B cell (primary cell): ENCODE measurements at regions not wholly inside any gene's neighbourhood (a gene's known extent, or its start where the extent isn't known, plus 50 kb on each side); places are given as distances from the start of the nearest gene placed in this dataset.

Source experiments
- ATAC-seq: fragments of 200-7000 bp; cut with Tn5 transposase; one replicate; pipeline ENCODE4 v1.10.0; 2021; ENCODE audit warnings: low read depth, mild to moderate bottlenecking, moderate number of reproducible peaks, moderate library complexity
- CTCF ChIA-PET: fragments of 350-600 bp; sonication (Branson Sonifier 250); formaldehyde crosslinking; loops from one replicate; lab custom pipeline; 2021; ENCODE audit warnings: antibody characterized with exemption, inconsistent platforms; lab: Charles Lee
- POLR2A ChIA-PET: fragments of 350-600 bp; sonication (Branson Sonifier 250); formaldehyde crosslinking; loops from one replicate; lab custom pipeline; 2021; ENCODE audit warnings: antibody characterized with exemption; lab: Charles Lee
- DNase-seq: peaks from one replicate; pipeline ENCODE4 v3.0.0; 2013
- H2AFZ ChIP-seq: 2 replicates; pipeline ENCODE4 v1.6.1; 2012; ENCODE audit warnings: mild to moderate bottlenecking, low read depth, low read length; ENCODE audit not compliant: insufficient read depth, poor library complexity, severe bottlenecking
- H3K27ac ChIP-seq, 2 donors: 1 replicate in 1 of 2; 2 replicates in 1 of 2; pipeline ENCODE4 v1.5.1; 2012 to 2013; ENCODE audit warnings: low read length in 2 of 2, mild to moderate bottlenecking in 2 of 2, moderate library complexity in 1 of 2
- H3K27me3 ChIP-seq, 4 experiments: fragments of 200-600 bp in 1 of 4; sonication (generic) in 1 of 4; replicated peaks in 1 of 4; 1 replicate in 2 of 4; 2 replicates in 2 of 4; pipeline versions ENCODE4 v1.6.1 to v1.7.0; 2013 to 2016; ENCODE audit warnings: low read length in 3 of 4, mild to moderate bottlenecking in 2 of 4, mixed read lengths in 1 of 4, moderate library complexity in 1 of 4; ENCODE audit not compliant: insufficient read depth in 4 of 4, control insufficient read depth in 3 of 4; ENCODE audit errors: control extremely low read depth in 1 of 4
- H3K36me3 ChIP-seq, 2 experiments: replicated peaks in 1 of 2; 1 replicate in 1 of 2; 2 replicates in 1 of 2; pipeline versions ENCODE4 v1.6.1 to v1.7.1; 2013; ENCODE audit warnings: low read length in 1 of 2; ENCODE audit not compliant: insufficient read depth in 2 of 2, control insufficient read depth in 1 of 2; ENCODE audit errors: control extremely low read depth in 1 of 2, extremely low read depth in 1 of 2
- H3K4me1 ChIP-seq, 2 donors: fragments of 200-600 bp in 1 of 2; sonication (generic) in 1 of 2; 1 replicate in 1 of 2; 2 replicates in 1 of 2; pipeline versions ENCODE4 v1.5.1 to v1.6.1; 2013 to 2017; ENCODE audit warnings: low read length in 2 of 2; ENCODE audit not compliant: control insufficient read depth in 2 of 2, insufficient read depth in 2 of 2
- H3K4me2 ChIP-seq: replicated peaks from 2 replicates; pipeline ENCODE3; 2012; ENCODE audit warnings: mild to moderate bottlenecking, low read depth, low read length; ENCODE audit not compliant: poor library complexity, severe bottlenecking
- H3K4me3 ChIP-seq, 5 experiments: fragments of 200-600 bp in 1 of 5; sonication (generic) in 1 of 5; 1 replicate in 3 of 5; 2 replicates in 2 of 5; pipeline versions ENCODE4 v1.5.1 to v1.7.0; 2011 to 2016; ENCODE audit warnings: low read length in 4 of 5, mild to moderate bottlenecking in 4 of 5, low read depth in 2 of 5, control low read depth in 1 of 5, moderate library complexity in 1 of 5; ENCODE audit not compliant: insufficient read depth in 1 of 5; ENCODE audit errors: control extremely low read depth in 1 of 5, extremely low read depth in 1 of 5
- H3K79me2 ChIP-seq: fragments of 200-600 bp; sonication (generic); one replicate; pipeline ENCODE4 v1.6.0; 2016; ENCODE audit warnings: low read length; ENCODE audit not compliant: control insufficient read depth, insufficient read depth
- H3K9ac ChIP-seq: fragments of 200-600 bp; sonication (generic); 2 replicates; pipeline ENCODE4 v1.6.1; 2017; ENCODE audit warnings: mild to moderate bottlenecking, low read length, moderate library complexity
- H3K9me3 ChIP-seq, 3 donors: one replicate each; pipeline versions ENCODE4 v1.6.1 to v1.7.1; 2013; ENCODE audit warnings: low read length in 2 of 3; ENCODE audit not compliant: control insufficient read depth in 2 of 3, insufficient read depth in 1 of 3; ENCODE audit errors: control extremely low read depth in 1 of 3
- H4K20me1 ChIP-seq: 2 replicates; pipeline ENCODE4 v1.6.0; 2012; ENCODE audit warnings: mild to moderate bottlenecking, low read length; ENCODE audit not compliant: insufficient read depth, control insufficient read depth, poor library complexity, severe bottlenecking
- H3K27ac Mint-ChIP-seq: one replicate; pipeline ENCODE4 v1.8.0; 2021; ENCODE audit warnings: mixed read lengths
- H3K27me3 Mint-ChIP-seq: one replicate; pipeline ENCODE4 v1.8.0; 2021; ENCODE audit warnings: mixed read lengths
- H3K4me1 Mint-ChIP-seq: one replicate; pipeline ENCODE4 v1.8.0; 2021; ENCODE audit warnings: mixed read lengths
- H3K4me3 Mint-ChIP-seq: one replicate; pipeline ENCODE4 v1.8.0; 2021; ENCODE audit warnings: mixed read lengths
- H3K9me3 Mint-ChIP-seq: one replicate; pipeline ENCODE4 v1.8.0; 2022; ENCODE audit warnings: mixed read lengths; ENCODE audit not compliant: insufficient read depth
- CTCF ChIP-seq: fragments of 200-600 bp; IDR thresholded peaks from one replicate; pipeline ENCODE4 v1.8.0; 2022; ENCODE audit warnings: antibody characterized with exemption, mild to moderate bottlenecking
- EZH2 ChIP-seq: IDR thresholded peaks from 2 replicates; pipeline ENCODE4 v1.6.1; 2012; ENCODE audit warnings: borderline replicate concordance, low read depth, mild to moderate bottlenecking, moderate library complexity, low read length; ENCODE audit not compliant: insufficient read depth, poor library complexity, severe bottlenecking
- WGBS: methylation state at CpG from one replicate; pipeline ENCODE4 v1.1.5; 2013; ENCODE audit warnings: missing lambda C conversion rate; ENCODE audit not compliant: insufficient coverage; 5-methylcytosine and 5-hydroxymethylcytosine counted together
- intact Hi-C: fragments of 100-400 bp; cut with micrococcal nuclease; formaldehyde crosslinking; loops from one replicate; pipeline ENCODE4 v1.10.0; 2022

- Mint-ChIP-seq H3K9me3 (no peaks in the 10 kb centered on the region), H3K4me1 (no peaks in the 10 kb centered on the region), H3K4me3 (no peak overlapping the region), H3K27ac (no peak overlapping the region), H3K27me3 (peaks cover 7% of the 10 kb centered on the region)
- Histone ChIP-seq H3K4me2 (no peak overlapping the region), H3K9ac (no peak overlapping the region), H3K36me3 (no peaks in the 10 kb centered on the region), H3K4me3 (no peak overlapping the region), H3K27me3 (no peaks in the 10 kb centered on the region), H4K20me1 (no peaks in the 10 kb centered on the region), H3K4me1 (no peaks in the 10 kb centered on the region), H3K9me3 (no peaks in the 10 kb centered on the region), H3K79me2 (no peaks in the 10 kb centered on the region), H2AFZ (no peak overlapping the region), H3K27ac (no peak overlapping the region)
- intact Hi-C loops, result no loop called here
- no peak for DNase-seq
- POLR2A ChIA-PET, result no interaction called here
- ATAC-seq, result no peak
- 97% methylated on average over 4 of the region's 5 CpGs for WGBS
- CTCF ChIA-PET, result no interaction called here
- TF ChIP-seq EZH2 (no peak), CTCF (no peak)
Observed at GRCh38 chr2:37738266-37738885, 66.9 kb upstream of the CDC42EP3 start.

GRCh38 chr2:37739153-37739552 is 67.7 kb upstream of the CDC42EP3 start:
- TF ChIP-seq CTCF, result no peak
- no peak for TF ChIP-seq EZH2
- Histone ChIP-seq H3K9me3 (no peaks in the 10 kb centered on the region), H3K36me3 (no peaks in the 10 kb centered on the region), H4K20me1 (no peaks in the 10 kb centered on the region), H3K27me3 (no peaks in the 10 kb centered on the region), H3K4me1 (no peaks in the 10 kb centered on the region), H3K4me2 (no peak overlapping the region), H3K4me3 (no peak overlapping the region), H2AFZ (no peak overlapping the region), H3K9ac (no peak overlapping the region), H3K79me2 (no peaks in the 10 kb centered on the region), H3K27ac (no peak overlapping the region)
- H3K4me3 Mint-ChIP-seq, result no peak overlapping the region
- H3K9me3 Mint-ChIP-seq, result no peaks in the 10 kb centered on the region
- ChIA-PET CTCF (no interaction called here), POLR2A (no interaction called here)
- intact Hi-C loops, result no loop called here
- H3K4me1 Mint-ChIP-seq, result no peaks in the 10 kb centered on the region
- no peaks in the 10 kb centered on the region for H3K27me3 Mint-ChIP-seq
- no peak overlapping the region for H3K27ac Mint-ChIP-seq
- 100% methylated on average over 4 of the region's 4 CpGs for WGBS
- DNase-seq (no peak), ATAC-seq (no peak)
